WTC11 (cell line): ENCODE measurements at regions not wholly inside any gene's neighbourhood (a gene's known extent, or its start where the extent isn't known, plus 50 kb on each side); places are given as distances from the start of the nearest gene placed in this dataset.

Source experiments
- FOXP1 ChIP-seq: sonication (generic); formaldehyde crosslinking; IDR thresholded peaks from 2 replicates; pipeline ENCODE4 v1.8.0; 2022; ENCODE audit warnings: missing genetic modification reagents, mild to moderate bottlenecking, moderate library complexity, borderline replicate concordance
- KAT7 ChIP-seq: sonication (generic); formaldehyde crosslinking; IDR thresholded peaks from 2 replicates; pipeline ENCODE4 v1.8.1; 2023; ENCODE audit warnings: missing genetic modification reagents, mild to moderate bottlenecking, borderline replicate concordance
- ZNF121 ChIP-seq: sonication (generic); formaldehyde crosslinking; IDR thresholded peaks from 2 replicates; pipeline ENCODE4 v1.8.0; 2023; ENCODE audit warnings: missing genetic modification reagents
- TF ChIP-seq, protein P1 (sequence below): fragments of 200-600 bp; IDR thresholded peaks from 2 replicates; pipeline ENCODE4 v1.8.0; 2022; ENCODE audit warnings: antibody characterized with exemption
- TF ChIP-seq, protein P2 (sequence below): sonication (generic); formaldehyde crosslinking; IDR thresholded peaks from 2 replicates; pipeline ENCODE4 v1.8.0; 2022; ENCODE audit warnings: mild to moderate bottlenecking, missing genetic modification reagents

- TF ChIP-seq, protein P1, sequence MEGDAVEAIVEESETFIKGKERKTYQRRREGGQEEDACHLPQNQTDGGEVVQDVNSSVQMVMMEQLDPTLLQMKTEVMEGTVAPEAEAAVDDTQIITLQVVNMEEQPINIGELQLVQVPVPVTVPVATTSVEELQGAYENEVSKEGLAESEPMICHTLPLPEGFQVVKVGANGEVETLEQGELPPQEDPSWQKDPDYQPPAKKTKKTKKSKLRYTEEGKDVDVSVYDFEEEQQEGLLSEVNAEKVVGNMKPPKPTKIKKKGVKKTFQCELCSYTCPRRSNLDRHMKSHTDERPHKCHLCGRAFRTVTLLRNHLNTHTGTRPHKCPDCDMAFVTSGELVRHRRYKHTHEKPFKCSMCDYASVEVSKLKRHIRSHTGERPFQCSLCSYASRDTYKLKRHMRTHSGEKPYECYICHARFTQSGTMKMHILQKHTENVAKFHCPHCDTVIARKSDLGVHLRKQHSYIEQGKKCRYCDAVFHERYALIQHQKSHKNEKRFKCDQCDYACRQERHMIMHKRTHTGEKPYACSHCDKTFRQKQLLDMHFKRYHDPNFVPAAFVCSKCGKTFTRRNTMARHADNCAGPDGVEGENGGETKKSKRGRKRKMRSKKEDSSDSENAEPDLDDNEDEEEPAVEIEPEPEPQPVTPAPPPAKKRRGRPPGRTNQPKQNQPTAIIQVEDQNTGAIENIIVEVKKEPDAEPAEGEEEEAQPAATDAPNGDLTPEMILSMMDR: no peak
- TF ChIP-seq KAT7 (CRISPR knock-in tag): no peak
- no peak for TF ChIP-seq ZNF121
- TF ChIP-seq, protein P2, sequence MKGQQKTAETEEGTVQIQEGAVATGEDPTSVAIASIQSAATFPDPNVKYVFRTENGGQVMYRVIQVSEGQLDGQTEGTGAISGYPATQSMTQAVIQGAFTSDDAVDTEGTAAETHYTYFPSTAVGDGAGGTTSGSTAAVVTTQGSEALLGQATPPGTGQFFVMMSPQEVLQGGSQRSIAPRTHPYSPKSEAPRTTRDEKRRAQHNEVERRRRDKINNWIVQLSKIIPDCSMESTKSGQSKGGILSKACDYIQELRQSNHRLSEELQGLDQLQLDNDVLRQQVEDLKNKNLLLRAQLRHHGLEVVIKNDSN: no peak
- TF ChIP-seq FOXP1: no peak
These were observed 73.4 kb downstream of the NTMT2 start for GRCh38 chr1:170219163-170219562.
